ENCODE measurements at regions not wholly inside any gene's neighbourhood (a gene's known extent, or its start where the extent isn't known, plus 50 kb on each side); places are given as distances from the start of the nearest gene placed in this dataset.
"Not testable (repeated sequence)": the region's sequence is repeated elsewhere in the genome, so short reads cannot be mapped to it uniquely, and the experiment has no call there.

GRCh38 chr2:236825989-236826510 is 256.4 kb downstream of the ACKR3 start:
- DNase-seq (ENCODE audit: low read depth in 2 of 2), result no peak

GRCh38 chr2:236826606-236827156 is 257.1 kb downstream of the ACKR3 start:
- no peak for DNase-seq (ENCODE audit: low read depth in 2 of 2)

- DNase-seq (ENCODE audit: low read depth in 2 of 2), result no peak
These were observed 257.7 kb upstream of the COPS8 start for GRCh38 chr2:236827997-236828396.

GRCh38 chr2:236828820-236829219 is 256.9 kb upstream of the COPS8 start:
- no peak for DNase-seq (ENCODE audit: low read depth in 2 of 2)

- no peak for DNase-seq (ENCODE audit: low read depth in 2 of 2)
These were observed 254.8 kb upstream of the COPS8 start for GRCh38 chr2:236830926-236831325.

GRCh38 chr2:236831698-236832097 is 254.0 kb upstream of the COPS8 start:
- no peak for DNase-seq (ENCODE audit: low read depth in 2 of 2)

- DNase-seq (ENCODE audit: low read depth in 2 of 2), result no peak
These were observed 252.1 kb upstream of the COPS8 start for GRCh38 chr2:236833501-236834073.

- DNase-seq (ENCODE audit: low read depth in 2 of 2), result no peak
These were observed 251.4 kb upstream of the COPS8 start for GRCh38 chr2:236834284-236834683.

- no peak for DNase-seq (ENCODE audit: low read depth in 2 of 2)
These were observed 250.2 kb upstream of the COPS8 start for GRCh38 chr2:236835307-236836024.

- not testable (repeated sequence) for DNase-seq (ENCODE audit: low read depth in 2 of 2)
These were observed 249.7 kb upstream of the COPS8 start for GRCh38 chr2:236836028-236836427.

- peak in 1 of 2 experiments; percentile 20 for DNase-seq (ENCODE audit: low read depth in 2 of 2)
These were observed 245.5 kb upstream of the COPS8 start for GRCh38 chr2:236840215-236840614.

GRCh38 chr2:236840857-236841256 is 244.8 kb upstream of the COPS8 start:
- DNase-seq (ENCODE audit: low read depth in 2 of 2), result no peak

GRCh38 chr2:236841389-236841788 is 244.3 kb upstream of the COPS8 start:
- DNase-seq (ENCODE audit: low read depth in 2 of 2), result no peak

GRCh38 chr2:236843161-236843968 is 242.3 kb upstream of the COPS8 start:
- no peak for DNase-seq (ENCODE audit: low read depth in 2 of 2)

GRCh38 chr2:236844711-236845110 is 241.0 kb upstream of the COPS8 start:
- no peak for DNase-seq (ENCODE audit: low read depth in 2 of 2)

- DNase-seq (ENCODE audit: low read depth in 2 of 2), result no peak
These were observed 238.7 kb upstream of the COPS8 start for GRCh38 chr2:236847023-236847422.

GRCh38 chr2:236847538-236848263 is 238.0 kb upstream of the COPS8 start:
- DNase-seq (ENCODE audit: low read depth in 2 of 2), result no peak

- DNase-seq (ENCODE audit: low read depth in 2 of 2), result no peak
These were observed 237.2 kb upstream of the COPS8 start for GRCh38 chr2:236848501-236848900.

GRCh38 chr2:236849508-236849907 is 236.2 kb upstream of the COPS8 start:
- DNase-seq (ENCODE audit: low read depth in 2 of 2), result no peak

GRCh38 chr2:236849940-236850339 is 235.7 kb upstream of the COPS8 start:
- DNase-seq (ENCODE audit: low read depth in 2 of 2), result no peak

GRCh38 chr2:236851187-236851586 is 234.5 kb upstream of the COPS8 start:
- DNase-seq (ENCODE audit: low read depth in 2 of 2), result no peak

Data from fibroblast of skin of left quadriceps (primary cell).